ENCODE measurements at regions not wholly inside any gene's neighbourhood (a gene's known extent, or its start where the extent isn't known, plus 50 kb on each side); places are given as distances from the start of the nearest gene placed in this dataset.

- no peak overlapping the region for H3K4me3 ChIP-seq (ENCODE audit: low read length)
- no peaks in the 10 kb centered on the region for H4K20me1 ChIP-seq (ENCODE audit: control insufficient read depth, insufficient read depth, low read depth, low read length)
- no peaks in the 10 kb centered on the region; the same call in 1 of the 2 replicates for H3K9me3 ChIP-seq (ENCODE audit: control insufficient read depth, insufficient read depth, low read length)
- H3K4me1 ChIP-seq (ENCODE audit: control insufficient read depth, low read length): no peaks in the 10 kb centered on the region
- H3K9me2 ChIP-seq (replicated peaks; ENCODE audit: control insufficient read depth, low read length): no peaks in the 10 kb centered on the region
- H3K4me2 ChIP-seq (ENCODE audit: low read length): no peak overlapping the region
- no peaks in the 10 kb centered on the region for H3K27me3 ChIP-seq (ENCODE audit: control insufficient read depth, low read length)
- H3K27ac ChIP-seq (ENCODE audit: low read depth, low read length): no peak overlapping the region
- H3K79me2 ChIP-seq (ENCODE audit: control insufficient read depth, low read length): no peaks in the 10 kb centered on the region
- no peaks in the 10 kb centered on the region for H3F3A ChIP-seq (ENCODE audit: control insufficient read depth, insufficient read depth)
- TF ChIP-seq, protein P1, sequence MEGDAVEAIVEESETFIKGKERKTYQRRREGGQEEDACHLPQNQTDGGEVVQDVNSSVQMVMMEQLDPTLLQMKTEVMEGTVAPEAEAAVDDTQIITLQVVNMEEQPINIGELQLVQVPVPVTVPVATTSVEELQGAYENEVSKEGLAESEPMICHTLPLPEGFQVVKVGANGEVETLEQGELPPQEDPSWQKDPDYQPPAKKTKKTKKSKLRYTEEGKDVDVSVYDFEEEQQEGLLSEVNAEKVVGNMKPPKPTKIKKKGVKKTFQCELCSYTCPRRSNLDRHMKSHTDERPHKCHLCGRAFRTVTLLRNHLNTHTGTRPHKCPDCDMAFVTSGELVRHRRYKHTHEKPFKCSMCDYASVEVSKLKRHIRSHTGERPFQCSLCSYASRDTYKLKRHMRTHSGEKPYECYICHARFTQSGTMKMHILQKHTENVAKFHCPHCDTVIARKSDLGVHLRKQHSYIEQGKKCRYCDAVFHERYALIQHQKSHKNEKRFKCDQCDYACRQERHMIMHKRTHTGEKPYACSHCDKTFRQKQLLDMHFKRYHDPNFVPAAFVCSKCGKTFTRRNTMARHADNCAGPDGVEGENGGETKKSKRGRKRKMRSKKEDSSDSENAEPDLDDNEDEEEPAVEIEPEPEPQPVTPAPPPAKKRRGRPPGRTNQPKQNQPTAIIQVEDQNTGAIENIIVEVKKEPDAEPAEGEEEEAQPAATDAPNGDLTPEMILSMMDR (IDR thresholded peaks at IDR 0.05; ENCODE audit: low read depth, low read length, poor library complexity, severe bottlenecking): no peak
- TF ChIP-seq EZH2phosphoT487 (IDR thresholded peaks at IDR 0.05; ENCODE audit: borderline replicate concordance, low read length): no peak
- no peaks in the 10 kb centered on the region for H3K36me3 ChIP-seq (ENCODE audit: control insufficient read depth, low read length)
Observed at GRCh38 chr18:30512872-30513271, 529.7 kb downstream of the DSC3 start.

DNA sequence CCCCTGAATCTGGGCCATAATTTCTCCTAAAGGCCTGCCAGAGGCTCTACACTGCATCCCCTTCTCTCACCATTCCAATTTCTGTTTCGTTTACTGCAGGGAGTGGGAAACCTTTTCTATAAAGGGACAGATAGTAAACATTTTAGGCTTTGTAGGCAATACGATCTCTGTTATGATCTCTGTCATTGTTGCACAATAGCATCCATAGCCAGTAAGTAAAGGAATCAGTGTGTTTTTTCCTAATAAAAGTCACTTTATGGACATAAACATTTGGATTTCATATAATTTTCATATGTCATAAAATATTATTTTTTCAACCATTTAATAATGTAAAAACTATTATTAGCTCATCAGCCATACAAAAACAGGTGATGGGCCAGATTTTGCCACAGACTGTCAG is 531.7 kb downstream of the DSC3 start:
- Histone ChIP-seq H3K36me3 (ENCODE audit: control insufficient read depth, low read length) (no peaks in the 10 kb centered on the region), H3K4me2 (ENCODE audit: low read length) (no peak overlapping the region), H3K4me1 (ENCODE audit: control insufficient read depth, low read length) (no peaks in the 10 kb centered on the region), H3K79me2 (ENCODE audit: control insufficient read depth, low read length) (no peaks in the 10 kb centered on the region), H3K27ac (ENCODE audit: low read depth, low read length) (no peak overlapping the region), H3K9me3 (ENCODE audit: control insufficient read depth, insufficient read depth, low read length) (no peaks in the 10 kb centered on the region; the same call in 1 of the 2 replicates), H3K9me2 (replicated peaks; ENCODE audit: control insufficient read depth, low read length) (no peaks in the 10 kb centered on the region), H3K27me3 (ENCODE audit: control insufficient read depth, low read length) (no peaks in the 10 kb centered on the region), H3K4me3 (ENCODE audit: low read length) (no peak overlapping the region), H4K20me1 (ENCODE audit: control insufficient read depth, insufficient read depth, low read depth, low read length) (no peaks in the 10 kb centered on the region), H3F3A (ENCODE audit: control insufficient read depth, insufficient read depth) (no peaks in the 10 kb centered on the region)
- TF ChIP-seq, protein P1 (IDR thresholded peaks at IDR 0.05; ENCODE audit: low read depth, low read length, poor library complexity, severe bottlenecking): no peak
- no peak for TF ChIP-seq EZH2phosphoT487 (IDR thresholded peaks at IDR 0.05; ENCODE audit: borderline replicate concordance, low read length)

- Histone ChIP-seq H3F3A (ENCODE audit: control insufficient read depth, insufficient read depth) (no peaks in the 10 kb centered on the region), H3K4me3 (ENCODE audit: low read length) (no peak overlapping the region), H3K79me2 (ENCODE audit: control insufficient read depth, low read length) (no peaks in the 10 kb centered on the region), H3K4me2 (ENCODE audit: low read length) (no peak overlapping the region), H3K9me3 (ENCODE audit: control insufficient read depth, insufficient read depth, low read length) (no peaks in the 10 kb centered on the region), H3K4me1 (ENCODE audit: control insufficient read depth, low read length) (no peaks in the 10 kb centered on the region), H3K27me3 (ENCODE audit: control insufficient read depth, low read length) (no peaks in the 10 kb centered on the region), H3K36me3 (ENCODE audit: control insufficient read depth, low read length) (no peaks in the 10 kb centered on the region), H4K20me1 (ENCODE audit: control insufficient read depth, insufficient read depth, low read depth, low read length) (no peaks in the 10 kb centered on the region), H3K27ac (ENCODE audit: low read depth, low read length) (no peak overlapping the region), H3K9me2 (replicated peaks; ENCODE audit: control insufficient read depth, low read length) (no peaks in the 10 kb centered on the region)
- TF ChIP-seq EZH2phosphoT487 (IDR thresholded peaks at IDR 0.05; ENCODE audit: borderline replicate concordance, low read length): no peak
- TF ChIP-seq, protein P1 (IDR thresholded peaks at IDR 0.05; ENCODE audit: low read depth, low read length, poor library complexity, severe bottlenecking): no peak
Observed at GRCh38 chr18:30501594-30501993, 540.9 kb downstream of the DSC3 start.

Measured in DOHH2 (cell line).